ENCODE measurements at regions not wholly inside any gene's neighbourhood (a gene's known extent, or its start where the extent isn't known, plus 50 kb on each side); places are given as distances from the start of the nearest gene placed in this dataset.

GRCh38 chr1:175887981-175888428, 144.6 kb upstream of the TNR start:
- Histone ChIP-seq H3K79me2 (ENCODE audit: control insufficient read depth, insufficient read depth, low read length) (no peaks in the 10 kb centered on the region), H3K4me3 (ENCODE audit: control insufficient read depth in 2 of 3, extremely low read depth in 1 of 3, insufficient read depth in 2 of 3, low read depth in 1 of 3, low read length in 3 of 3) (no peak overlapping the region), H3K9ac (ENCODE audit: control insufficient read depth, extremely low read depth, insufficient read depth, low read length) (no peak overlapping the region), H4K20me1 (ENCODE audit: control insufficient read depth, extremely low read depth, insufficient read depth, low read length) (no peaks in the 10 kb centered on the region), H2AFZ (ENCODE audit: control insufficient read depth, low read length) (no peak overlapping the region), H3K27ac (ENCODE audit: control insufficient read depth, insufficient read depth, low read length) (no peak overlapping the region), H3K4me1 (ENCODE audit: control insufficient read depth, extremely low read depth, insufficient read depth, low read length) (no peaks in the 10 kb centered on the region), H3K36me3 (ENCODE audit: control insufficient read depth in 2 of 2, extremely low read depth in 1 of 2, insufficient read depth in 2 of 2, low read length in 2 of 2) (no peaks in the 10 kb centered on the region), H3K9me1 (ENCODE audit: control insufficient read depth, extremely low read depth, insufficient read depth, low read length) (no peaks in the 10 kb centered on the region), H3K9me3 (ENCODE audit: control insufficient read depth, low read depth, low read length) (no peaks in the 10 kb centered on the region), H3K4me2 (ENCODE audit: control insufficient read depth, extremely low read depth, insufficient read depth, low read depth, low read length) (no peak overlapping the region), H3K27me3 (ENCODE audit: control insufficient read depth, extremely low read depth, insufficient read depth, low read length) (no peaks in the 10 kb centered on the region)
- dilution Hi-C loops (cut with MboI; ENCODE audit: extremely low pct_ligation_motif_present, low sequenced_read_pairs) = no loop called here
- TF ChIP-seq EZH2 (IDR thresholded peaks at IDR 0.05; ENCODE audit: low read length) = no peak
- TF ChIP-seq CTCF (optimal IDR thresholded peaks at IDR 0.05 in 1 of 3, IDR thresholded peaks at IDR 0.05 in 1 of 3, conservative IDR thresholded peaks at IDR 0.05 in 1 of 3; ENCODE audit: extremely low read depth in 1 of 3, insufficient read depth in 2 of 3, low read length in 3 of 3) = peak; percentile 75 to 92 (median 81)
- no peak for FAIRE-seq
- DNase-seq (ENCODE audit: low read depth, low spot score) = no peak

- no peaks in the 10 kb centered on the region for H3K9me3 ChIP-seq (ENCODE audit: control insufficient read depth, low read depth, low read length)
- H3K9ac ChIP-seq (ENCODE audit: control insufficient read depth, extremely low read depth, insufficient read depth, low read length) = no peak overlapping the region
- H3K4me2 ChIP-seq (ENCODE audit: control insufficient read depth, extremely low read depth, insufficient read depth, low read depth, low read length) = no peak overlapping the region
- dilution Hi-C loops (cut with MboI; ENCODE audit: extremely low pct_ligation_motif_present, low sequenced_read_pairs) = no loop called here
- H3K27me3 ChIP-seq (ENCODE audit: control insufficient read depth, extremely low read depth, insufficient read depth, low read length) = no peaks in the 10 kb centered on the region
- H3K79me2 ChIP-seq (ENCODE audit: control insufficient read depth, insufficient read depth, low read length) = no peaks in the 10 kb centered on the region
- no peak for TF ChIP-seq EZH2 (IDR thresholded peaks at IDR 0.05; ENCODE audit: low read length)
- no peak for TF ChIP-seq CTCF (optimal IDR thresholded peaks at IDR 0.05 in 1 of 3, IDR thresholded peaks at IDR 0.05 in 1 of 3, conservative IDR thresholded peaks at IDR 0.05 in 1 of 3; ENCODE audit: extremely low read depth in 1 of 3, insufficient read depth in 2 of 3, low read length in 3 of 3)
- H4K20me1 ChIP-seq (ENCODE audit: control insufficient read depth, extremely low read depth, insufficient read depth, low read length) = no peaks in the 10 kb centered on the region
- H3K36me3 ChIP-seq (ENCODE audit: control insufficient read depth in 2 of 2, extremely low read depth in 1 of 2, insufficient read depth in 2 of 2, low read length in 2 of 2) = no peaks in the 10 kb centered on the region
- no peak overlapping the region for H3K27ac ChIP-seq (ENCODE audit: control insufficient read depth, insufficient read depth, low read length)
- no peak overlapping the region for H2AFZ ChIP-seq (ENCODE audit: control insufficient read depth, low read length)
- no peak for DNase-seq (ENCODE audit: low read depth, low spot score)
- no peaks in the 10 kb centered on the region for H3K9me1 ChIP-seq (ENCODE audit: control insufficient read depth, extremely low read depth, insufficient read depth, low read length)
- H3K4me1 ChIP-seq (ENCODE audit: control insufficient read depth, extremely low read depth, insufficient read depth, low read length) = no peaks in the 10 kb centered on the region
- no peak for FAIRE-seq
- no peak overlapping the region for H3K4me3 ChIP-seq (ENCODE audit: control insufficient read depth in 2 of 3, extremely low read depth in 1 of 3, insufficient read depth in 2 of 3, low read depth in 1 of 3, low read length in 3 of 3)
Observed at GRCh38 chr1:175887521-175887920, 144.1 kb upstream of the TNR start.
